ENCODE measurements at regions not wholly inside any gene's neighbourhood (a gene's known extent, or its start where the extent isn't known, plus 50 kb on each side); places are given as distances from the start of the nearest gene placed in this dataset.
"Not testable (repeated sequence)": the region's sequence is repeated elsewhere in the genome, so short reads cannot be mapped to it uniquely, and the experiment has no call there.

GRCh38 chr3:146732325-146732724 lies 127.2 kb upstream of the PLSCR5 start:
- DNase-seq, result no peak

- DNase-seq, result no peak
These were observed 110.0 kb upstream of the PLSCR5 start for GRCh38 chr3:146715170-146715569.

GRCh38 chr3:146712806-146713205 lies 107.7 kb upstream of the PLSCR5 start:
- DNase-seq, result no peak

DNA sequence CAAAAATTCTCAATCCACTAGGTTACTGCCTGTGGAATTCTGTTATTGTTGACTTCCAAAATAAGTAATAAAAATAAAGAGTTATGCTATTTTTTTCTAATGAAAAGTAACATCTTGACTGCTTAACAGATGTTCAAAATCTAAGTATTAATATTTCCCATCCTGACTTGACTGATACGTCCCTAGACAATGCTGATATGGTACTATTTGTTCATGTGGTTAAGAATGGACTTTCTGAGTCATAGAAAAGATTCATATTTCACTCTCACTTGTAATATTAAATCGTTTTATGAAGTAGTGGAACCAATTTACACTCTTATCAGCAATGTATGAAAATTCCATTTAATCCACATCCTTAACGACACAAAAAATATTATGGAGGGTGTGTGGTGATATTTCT lies 104.8 kb upstream of the PLSCR5 start:
- no peak for DNase-seq

GRCh38 chr3:146705225-146705624 lies 100.1 kb upstream of the PLSCR5 start:
- DNase-seq, result no peak

GRCh38 chr3:146702237-146702636 lies 97.1 kb upstream of the PLSCR5 start:
- DNase-seq, result no peak

DNA sequence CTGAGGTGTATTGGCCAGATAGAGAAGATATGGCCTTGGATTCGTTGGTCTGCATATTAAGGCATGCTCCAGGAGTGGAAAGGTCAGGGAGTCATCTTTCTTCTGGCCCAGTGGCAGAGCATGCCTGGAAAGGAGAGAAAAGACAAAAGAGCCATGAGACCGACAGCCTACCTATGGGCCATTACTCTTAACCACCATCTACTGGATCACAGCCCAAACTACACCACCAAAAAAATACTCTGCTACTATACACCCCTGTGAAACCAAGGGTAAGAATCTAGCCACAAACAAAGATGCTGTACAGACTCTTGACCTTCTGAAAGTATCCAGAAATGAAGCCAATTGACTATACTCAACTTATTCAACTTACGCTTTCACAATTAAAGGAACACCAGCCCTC lies 96.1 kb upstream of the PLSCR5 start:
- DNase-seq, result no peak

GRCh38 chr3:146700025-146700424 lies 94.9 kb upstream of the PLSCR5 start:
- not testable (repeated sequence) for DNase-seq

DNA sequence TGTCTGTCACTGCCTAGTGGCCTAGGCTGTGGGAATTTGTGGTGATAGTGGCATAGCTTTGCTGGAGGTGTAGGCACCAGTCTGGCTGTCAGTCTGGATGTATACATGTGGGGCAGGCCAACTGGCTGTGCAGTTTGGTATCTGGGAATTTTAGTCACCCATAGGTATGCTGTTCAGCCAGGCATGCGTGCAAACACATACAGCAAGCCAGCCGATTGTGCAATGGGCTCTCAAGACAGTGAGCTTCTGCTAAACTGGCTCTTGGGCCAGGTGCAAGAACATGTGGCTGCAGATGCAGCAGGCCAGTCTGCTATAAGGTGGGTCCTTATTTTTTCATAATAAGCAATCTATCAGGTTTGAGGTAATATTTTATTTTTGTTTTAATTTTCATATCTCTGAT lies 87.1 kb upstream of the PLSCR5 start:
- DNase-seq, result no peak

GRCh38 chr3:146685050-146685814 lies 80.1 kb upstream of the PLSCR5 start:
- no peak for DNase-seq

- no peak for DNase-seq
These were observed 77.0 kb upstream of the PLSCR5 start for GRCh38 chr3:146682171-146682570.

DNA sequence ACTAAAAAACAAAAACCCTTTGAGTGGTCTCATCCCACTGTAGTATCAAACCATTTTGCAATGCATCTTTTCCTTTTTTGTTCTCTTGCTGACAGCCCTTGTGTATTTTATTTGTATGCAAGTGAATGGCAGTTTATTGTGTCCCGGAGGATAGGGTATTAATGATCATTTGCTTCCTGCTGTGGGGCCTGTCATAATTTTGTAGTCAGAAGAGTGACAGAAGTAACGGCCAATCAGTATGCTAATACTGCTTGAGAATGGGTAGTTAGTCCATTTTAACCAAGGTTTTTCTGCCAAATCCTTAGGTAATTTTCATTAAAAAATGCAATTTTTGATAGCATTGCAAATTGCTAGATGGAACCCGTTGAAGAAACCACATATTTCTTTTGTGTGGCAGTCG lies 75.5 kb upstream of the PLSCR5 start:
- DNase-seq, result no peak

DNA sequence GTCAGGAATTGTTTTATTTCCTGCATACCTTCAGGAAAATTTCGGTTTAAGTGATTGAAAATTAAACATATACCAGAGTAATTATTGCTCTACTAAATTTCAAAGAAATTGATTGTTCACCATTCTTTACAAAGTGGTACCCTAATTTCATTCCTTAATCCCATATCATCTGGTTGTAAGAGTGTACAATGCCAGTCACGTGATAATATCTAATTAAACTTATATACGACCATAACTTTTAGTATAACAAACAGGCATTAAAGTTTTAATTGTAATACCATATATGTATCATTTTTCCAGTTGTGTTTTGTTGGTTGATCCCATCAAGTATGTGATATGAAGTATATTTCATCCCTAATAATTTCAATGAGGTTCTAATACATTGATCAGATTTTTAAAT lies 74.8 kb upstream of the PLSCR5 start:
- no peak for DNase-seq

DNA sequence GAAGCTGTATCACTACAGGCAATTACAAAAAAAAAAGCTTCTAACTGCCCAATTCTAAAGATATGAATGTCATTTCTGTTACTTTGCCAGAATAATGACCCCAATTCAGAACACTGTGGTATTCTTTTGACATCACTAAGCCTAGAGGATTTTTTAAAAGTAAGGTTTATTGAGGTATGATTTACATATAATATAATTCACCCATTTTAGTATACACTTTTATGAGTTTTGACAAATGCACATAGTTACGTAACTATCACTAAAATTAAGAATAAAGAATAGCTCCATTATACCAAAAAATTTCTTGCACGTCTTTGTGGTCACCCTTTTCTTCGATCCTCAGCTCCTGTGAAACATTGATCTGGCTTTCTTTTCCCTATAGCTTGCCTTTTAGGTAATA lies 74.0 kb upstream of the PLSCR5 start:
- DNase-seq, result no peak

GRCh38 chr3:146672941-146673340 lies 67.8 kb upstream of the PLSCR5 start:
- no peak for DNase-seq

GRCh38 chr3:146664403-146664802 lies 59.3 kb upstream of the PLSCR5 start:
- no peak for DNase-seq

DNA sequence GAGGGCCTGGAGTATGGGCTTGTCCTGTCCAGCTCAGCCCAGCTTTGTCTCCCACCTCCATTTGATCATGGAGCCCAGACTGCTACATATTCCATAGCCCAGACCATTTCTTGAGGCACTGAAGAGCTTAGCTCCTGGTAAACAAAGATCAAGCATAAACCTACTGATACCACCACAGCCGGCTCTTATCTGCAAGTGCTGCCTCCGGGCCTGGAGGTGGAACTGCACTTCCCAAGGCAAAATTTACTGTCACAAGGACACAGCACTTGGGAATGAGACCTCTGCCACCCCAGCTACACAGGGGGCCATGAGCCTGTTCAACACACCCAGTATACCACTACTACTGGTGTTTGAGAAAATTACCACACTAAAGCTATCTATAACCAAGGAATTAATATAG lies 53.7 kb upstream of the PLSCR5 start:
- DNase-seq, result no peak

GRCh38 chr3:146655333-146655996 lies 50.3 kb upstream of the PLSCR5 start:
- DNase-seq, result no peak
